NOMO-1 (cell line): ENCODE measurements at regions not wholly inside any gene's neighbourhood (a gene's known extent, or its start where the extent isn't known, plus 50 kb on each side); places are given as distances from the start of the nearest gene placed in this dataset.

Experiments
- DNase-seq, 2 experiments: peaks; one replicate each; lab custom pipeline; 2025; ENCODE audit not compliant: unreplicated experiment in 2 of 2; lab: John Stamatoyannopoulos, UW

DNA sequence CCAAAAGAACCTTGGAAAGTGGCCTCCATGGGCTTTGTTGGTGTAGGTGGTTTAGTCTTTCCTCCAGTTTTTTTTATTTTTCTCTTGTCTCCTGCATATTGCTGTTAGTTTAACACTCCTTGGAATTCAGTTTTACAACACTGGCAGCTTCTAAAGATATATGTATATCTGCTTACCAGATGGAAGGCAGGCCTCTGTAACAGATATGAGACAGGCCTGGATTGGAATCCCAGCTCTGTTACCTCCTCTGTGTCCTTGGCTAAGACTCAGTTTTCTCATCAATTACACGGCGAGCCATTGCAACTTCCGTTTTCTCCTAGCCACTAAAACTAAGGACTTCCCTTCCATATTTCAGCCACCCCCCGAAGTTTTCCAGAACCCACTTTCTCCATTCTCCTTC lies 133.4 kb upstream of the SMAD1 start:
- DNase-seq: no peak

DNA sequence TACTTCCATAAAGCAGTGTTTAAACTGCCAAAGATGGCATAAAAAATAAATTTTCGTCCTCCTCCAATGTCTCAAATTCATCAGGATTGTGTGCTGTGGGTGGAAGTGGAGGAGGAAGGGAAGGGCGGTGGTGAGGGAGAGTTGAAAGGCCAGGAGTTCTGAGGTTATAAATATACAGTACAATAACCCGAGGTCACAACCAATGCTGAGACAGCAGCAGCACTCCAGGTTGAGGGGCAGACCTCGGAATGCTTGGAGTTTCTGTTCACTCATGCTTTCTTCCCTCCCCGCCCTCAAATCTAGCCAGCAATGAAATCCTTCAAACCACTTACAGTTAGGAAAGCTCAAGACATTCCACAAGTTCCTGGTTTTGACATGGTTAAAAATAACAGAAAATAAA lies 134.0 kb upstream of the SMAD1 start:
- DNase-seq: no peak

DNA sequence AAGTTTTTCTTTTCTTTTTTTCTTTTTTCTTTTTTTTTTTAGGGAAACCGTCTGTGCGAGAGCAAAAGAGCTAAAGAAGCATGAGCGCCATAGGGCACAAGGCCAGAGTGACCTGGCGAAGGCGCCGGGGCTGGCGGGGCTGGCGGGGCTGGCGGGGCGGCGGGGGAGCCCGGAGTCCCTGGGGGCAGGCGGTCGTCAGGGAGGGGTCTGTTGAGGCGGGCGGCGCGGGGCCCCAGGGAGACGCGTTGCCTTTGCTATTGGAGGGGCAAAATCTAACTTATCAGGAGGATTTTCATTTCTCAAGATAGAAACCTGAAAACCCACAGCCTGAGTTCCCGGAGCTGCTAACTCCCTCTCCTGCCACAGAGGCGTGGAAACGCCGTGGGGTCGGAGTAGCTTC lies 135.6 kb upstream of the SMAD1 start:
- DNase-seq: no peak

DNA sequence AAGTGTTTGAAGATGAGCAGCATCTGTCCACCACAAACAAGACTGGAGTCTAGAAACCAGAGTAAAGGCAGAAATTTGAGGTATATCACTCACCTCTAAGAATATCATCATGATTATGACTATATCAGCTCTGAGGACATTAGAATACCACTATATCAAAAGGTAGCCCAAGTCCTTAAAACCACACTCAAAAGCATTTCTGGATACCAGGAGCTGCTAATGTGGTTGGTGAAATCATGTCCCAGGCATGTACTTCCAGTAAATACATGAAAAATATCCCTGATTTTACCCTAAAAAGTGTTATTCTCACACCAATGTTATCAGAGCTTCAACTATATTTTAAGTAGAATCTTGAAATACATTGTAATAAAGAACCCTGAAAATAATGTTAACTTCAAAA lies 136.3 kb upstream of the SMAD1 start:
- DNase-seq: no peak

DNA sequence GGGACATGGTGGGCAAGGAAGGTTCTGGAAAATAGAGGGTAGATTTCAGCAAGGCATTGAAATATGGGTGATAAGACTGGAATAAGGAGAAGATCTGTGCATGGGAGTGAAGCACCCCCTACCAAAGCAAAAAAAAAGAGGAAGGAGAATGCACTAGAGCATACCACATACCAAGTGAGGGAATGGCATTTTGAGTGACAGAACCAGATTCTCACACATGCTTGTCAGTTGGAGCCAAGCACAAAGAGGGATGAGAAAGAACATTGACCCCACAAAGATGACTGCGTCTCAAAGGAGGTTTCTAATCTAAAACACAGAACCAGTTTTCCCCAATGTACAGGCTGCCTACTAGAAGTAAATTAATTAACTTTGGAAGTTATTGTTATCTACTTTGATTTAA lies 140.3 kb upstream of the SMAD1 start:
- no peak for DNase-seq

DNA sequence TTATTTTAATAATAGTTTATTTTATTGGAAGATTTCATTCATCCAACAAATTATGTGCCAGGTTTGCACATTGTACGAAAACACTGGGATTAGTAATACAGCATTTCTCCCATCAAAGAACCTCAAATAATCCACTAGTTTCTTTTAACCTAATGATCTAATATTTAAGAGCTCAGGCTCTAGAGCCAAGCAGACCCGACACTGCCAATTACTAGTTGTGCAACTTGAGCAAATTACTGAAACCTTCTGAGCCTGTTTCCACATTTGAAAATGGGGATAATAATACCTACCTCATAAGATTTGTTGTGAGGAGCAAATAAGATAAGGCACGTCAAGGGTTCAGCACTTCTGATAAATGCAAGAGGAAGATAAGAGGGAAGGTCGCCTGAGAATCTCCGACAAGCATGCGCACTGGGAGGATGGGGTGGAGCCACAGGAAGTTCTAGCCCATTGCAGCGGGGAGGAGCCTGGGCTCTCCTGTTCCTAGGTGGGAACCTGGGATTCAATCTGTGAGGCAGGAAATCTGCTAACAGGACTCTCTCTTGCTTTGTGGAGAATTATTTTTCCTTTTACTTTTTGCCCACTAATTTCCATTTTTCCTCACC lies 141.5 kb upstream of the SMAD1 start:
- DNase-seq: no peak

DNA sequence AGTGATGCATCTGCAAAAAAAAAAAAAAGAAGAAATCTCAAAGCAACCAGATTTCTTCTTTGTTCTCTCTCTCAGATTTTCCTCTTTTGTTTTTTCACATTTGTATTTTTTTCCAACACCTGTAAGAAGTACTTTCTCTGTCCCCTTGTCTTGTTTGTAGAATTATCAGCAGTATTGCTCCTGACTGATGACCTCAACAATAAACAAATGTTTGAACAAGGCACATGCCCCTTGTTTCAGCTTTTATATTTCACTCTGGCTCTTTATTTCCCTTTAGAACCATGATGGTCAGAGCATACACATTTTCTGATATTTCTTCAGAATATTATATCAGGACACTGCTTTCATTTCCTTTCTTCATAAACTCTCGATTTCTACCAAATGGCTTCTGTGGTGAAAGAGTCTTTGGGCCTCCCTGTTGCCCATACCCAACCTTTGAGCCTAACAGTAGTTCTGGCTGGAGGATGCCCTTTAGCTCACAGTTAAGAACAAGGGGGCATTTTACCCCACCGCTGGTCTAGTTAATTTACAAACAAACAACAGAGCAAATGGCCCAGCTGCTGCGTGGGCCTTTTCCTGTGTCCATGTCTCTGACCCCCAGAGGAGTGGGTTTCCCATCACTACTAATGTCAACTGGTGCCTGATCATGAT lies 142.5 kb upstream of the SMAD1 start:
- DNase-seq: no peak

DNA sequence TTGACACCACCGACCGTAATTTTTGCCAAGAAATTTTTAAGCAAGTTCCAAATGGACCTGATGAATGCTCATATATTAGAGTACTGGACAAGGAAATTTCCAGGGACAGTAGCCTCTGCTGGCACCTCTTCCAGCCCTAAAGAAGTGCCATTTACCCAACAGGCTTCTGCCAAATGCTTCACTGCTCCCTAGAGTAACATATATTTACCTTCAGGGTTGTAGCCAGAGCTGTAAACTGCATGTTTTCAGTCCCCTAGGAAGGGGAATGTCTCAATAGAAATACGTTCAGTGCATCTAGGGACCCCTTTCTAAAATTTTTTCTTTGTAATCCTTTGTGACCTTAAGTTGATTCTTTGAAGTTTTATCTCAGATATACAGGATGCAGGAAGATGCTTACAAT lies 143.1 kb upstream of the SMAD1 start:
- DNase-seq: no peak

DNA sequence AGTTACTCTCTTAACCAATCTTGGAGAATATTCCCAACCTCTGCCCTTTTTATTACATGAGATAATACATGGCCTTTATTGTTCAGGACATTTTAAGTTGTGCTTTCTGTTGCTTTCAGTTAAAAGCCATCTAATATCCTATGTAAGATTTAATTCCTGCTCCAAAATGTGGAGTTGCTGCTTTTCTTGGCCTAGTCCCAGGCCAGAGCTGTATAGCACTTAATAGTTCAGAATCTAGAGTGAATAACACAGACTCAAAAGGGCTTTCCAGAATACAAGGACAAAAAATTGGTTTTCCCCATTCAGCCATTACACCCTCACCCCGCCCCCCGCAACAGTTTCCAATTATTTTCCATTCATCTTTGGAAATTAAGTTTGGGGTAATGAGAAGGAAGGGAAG lies 144.3 kb upstream of the SMAD1 start:
- DNase-seq: no peak

DNA sequence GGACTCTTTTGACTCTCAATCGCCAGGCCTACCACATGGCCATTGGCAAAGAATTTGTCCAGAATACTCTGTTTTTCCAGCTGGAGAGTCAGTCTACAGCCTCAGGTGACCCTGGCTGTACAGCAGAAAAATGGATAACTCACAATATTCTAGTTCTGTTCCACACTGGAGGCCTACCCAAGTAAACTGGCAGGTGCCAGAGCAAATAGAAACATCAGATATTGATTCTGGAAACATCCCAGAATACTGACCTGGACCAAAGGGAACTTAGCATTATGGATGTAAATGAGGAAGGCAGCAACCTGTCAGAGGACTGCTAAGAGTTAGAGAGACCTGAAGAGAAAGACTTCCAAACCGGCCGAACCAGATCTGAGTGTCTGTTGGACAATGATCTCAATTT lies 147.9 kb upstream of the SMAD1 start:
- no peak for DNase-seq

DNA sequence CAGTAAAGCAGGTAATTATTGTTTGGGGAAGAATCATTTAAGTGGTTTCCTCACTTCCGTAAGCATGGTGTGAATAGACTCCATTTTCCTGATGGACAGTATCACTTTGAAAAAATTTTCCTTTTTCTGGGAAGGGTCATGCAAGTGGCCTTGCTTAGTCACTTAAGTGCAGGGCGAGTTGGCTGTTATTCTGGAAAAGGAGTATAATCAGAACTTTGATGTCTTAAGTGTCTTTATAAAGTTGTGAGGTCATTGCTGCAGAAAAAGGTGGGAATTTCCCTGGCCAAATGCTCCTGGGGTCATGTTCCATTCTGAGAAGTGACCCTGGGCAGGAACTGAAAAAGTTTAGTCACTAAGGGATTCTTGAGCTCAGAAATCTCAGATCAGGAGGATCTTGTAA lies 146.1 kb upstream of the OTUD4 start:
- DNase-seq: no peak

DNA sequence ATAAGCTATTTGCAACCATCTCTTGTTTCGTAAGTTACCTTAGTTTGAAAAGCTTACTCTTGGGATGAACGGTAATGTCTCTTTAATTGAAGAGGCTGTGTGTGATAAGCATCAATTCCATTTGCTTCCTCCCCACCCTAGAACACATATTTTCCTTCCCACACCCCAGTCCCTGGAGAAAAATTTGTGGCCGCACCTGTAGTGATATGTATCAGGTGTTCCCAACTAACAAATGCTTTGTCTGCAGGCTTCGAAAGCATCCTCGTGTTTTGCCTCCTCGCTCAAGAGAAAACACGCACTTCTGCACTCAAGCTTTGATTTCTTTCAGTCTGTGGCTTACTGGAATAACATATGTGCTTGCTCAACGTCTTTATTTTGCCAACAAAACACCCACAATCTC lies 143.8 kb upstream of the OTUD4 start:
- no peak for DNase-seq

DNA sequence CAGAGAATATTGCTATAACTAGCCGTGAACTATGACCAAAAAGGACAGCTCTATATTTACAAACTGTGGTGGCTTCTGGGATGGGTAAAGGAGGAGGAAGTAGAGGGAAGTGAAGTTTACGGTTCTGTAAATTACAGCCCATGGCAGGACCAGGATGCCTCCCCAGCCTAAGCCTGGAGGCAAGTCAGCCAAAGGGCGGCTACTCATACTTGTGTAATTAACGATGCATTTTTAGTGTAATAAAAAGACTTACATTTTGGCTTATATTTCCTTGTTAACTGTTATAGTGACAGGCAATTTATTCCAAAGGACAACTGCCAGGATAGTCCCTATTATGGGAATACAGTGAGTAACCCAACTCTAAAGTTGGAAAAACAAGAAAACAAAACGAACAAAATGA lies 139.9 kb upstream of the OTUD4 start:
- DNase-seq: no peak

DNA sequence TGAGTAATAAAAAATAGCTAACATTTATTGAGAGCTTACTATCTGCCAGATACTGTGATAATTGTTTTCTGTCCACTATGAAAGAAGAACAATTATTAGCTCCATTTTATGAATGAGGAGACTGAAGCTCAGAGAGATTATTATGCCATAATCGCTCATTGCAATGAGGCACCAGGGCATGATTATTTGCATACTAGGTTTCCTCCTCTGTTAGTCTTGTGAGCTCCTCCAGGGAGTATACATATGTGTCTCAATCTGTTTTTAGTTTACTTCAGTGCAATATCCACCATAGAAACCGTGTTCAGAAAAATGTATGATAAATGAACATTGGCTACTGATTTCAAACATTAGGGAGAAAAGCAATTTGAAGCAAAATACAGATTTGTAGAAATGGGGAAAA lies 139.4 kb upstream of the OTUD4 start:
- DNase-seq: no peak

DNA sequence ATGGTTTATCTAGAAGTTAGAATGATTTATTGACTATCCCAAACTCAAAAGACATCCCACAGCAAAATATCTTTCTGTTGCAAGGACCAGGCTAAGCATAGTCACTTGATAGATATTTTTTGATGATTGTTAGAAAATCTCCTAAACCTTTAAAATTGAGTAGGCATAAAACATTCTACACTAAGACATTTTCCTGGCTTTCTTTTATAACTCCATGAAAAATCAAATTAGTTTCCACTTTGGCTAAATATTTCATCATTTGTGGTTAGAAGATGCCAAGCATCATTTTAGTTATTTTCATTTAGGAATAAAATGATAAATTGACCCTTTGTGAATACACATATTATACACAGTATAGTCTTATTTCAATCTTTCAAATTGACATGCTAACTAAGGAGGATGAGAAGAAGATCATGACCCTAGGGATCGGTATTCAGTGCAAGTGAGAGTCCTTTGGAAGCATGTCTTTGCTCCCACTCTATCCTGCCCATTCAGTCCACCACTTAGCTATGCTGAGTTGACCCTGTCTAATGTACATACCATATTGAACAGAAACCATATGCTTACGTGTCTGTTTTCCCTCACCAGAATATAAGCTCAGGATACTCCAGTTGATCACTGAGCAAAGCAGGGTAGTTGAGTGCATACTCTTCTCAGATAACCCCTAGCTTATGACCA lies 136.6 kb upstream of the OTUD4 start:
- no peak for DNase-seq

DNA sequence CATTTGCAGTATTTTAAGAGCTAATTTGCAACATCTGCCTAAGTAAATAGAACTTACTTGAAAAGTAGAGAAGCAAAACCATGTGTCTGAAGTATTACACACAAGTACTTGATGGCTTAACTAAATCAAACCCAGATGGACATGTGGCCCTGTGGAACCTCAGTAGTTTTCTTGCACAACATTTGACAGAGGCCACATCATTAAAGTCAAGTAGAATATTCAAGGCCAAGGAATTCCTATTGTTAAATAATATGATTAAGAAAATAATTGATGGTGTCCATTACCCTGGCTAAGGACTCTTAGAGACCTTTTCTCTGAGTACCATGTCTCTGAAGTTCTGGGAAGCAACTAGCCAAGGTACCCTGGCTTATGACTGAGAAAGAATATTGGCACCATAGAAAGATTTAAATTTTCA lies 135.4 kb upstream of the OTUD4 start:
- no peak for DNase-seq

DNA sequence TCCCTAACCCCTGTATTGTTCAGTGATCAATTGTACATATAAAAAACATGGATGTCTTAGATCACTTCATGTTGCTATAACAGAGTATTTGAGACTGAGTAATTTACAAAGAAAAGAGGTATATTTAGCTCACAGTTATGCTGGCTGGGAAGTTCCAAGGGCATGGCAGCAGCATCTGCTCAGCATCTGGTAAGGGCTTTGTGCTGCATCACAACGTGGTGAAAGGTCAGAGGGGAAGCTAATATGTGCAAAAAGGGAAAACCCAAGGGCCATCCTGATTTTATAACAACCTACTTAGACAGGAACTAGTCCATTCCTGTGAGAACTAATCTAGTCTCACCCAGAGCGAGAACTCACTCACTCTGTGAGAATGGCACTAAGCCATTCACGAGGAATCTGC lies 128.2 kb upstream of the OTUD4 start:
- DNase-seq: no peak

DNA sequence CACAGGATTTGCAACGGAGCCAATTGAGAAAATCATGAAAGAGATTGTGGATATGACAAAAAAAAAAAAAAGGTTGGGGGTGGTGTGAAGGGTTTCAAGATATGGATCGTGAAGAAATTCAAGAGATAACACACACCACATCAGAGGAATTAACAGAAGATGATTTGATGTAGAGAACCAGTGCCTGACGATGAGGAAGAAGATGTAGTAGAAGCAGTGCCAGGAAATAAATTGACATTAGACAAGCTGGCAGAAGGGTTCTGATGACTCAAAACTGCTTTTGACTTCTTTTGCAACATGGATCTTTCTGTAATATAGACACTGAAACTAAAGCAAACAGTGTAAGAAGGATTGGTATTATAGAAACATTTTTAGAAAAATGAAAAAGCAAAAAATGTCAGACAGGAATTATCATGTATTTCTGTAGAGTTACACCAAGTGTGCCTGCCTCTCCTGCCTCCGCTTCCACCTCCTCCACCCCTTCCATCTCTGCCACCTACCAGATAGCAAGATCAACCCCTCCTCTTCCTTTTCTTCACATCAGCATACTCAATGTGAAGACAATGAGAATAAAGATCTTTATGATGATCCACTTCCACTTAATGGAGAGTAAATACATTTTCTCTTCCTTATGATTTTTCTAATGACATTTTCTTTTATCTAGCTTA lies 127.5 kb upstream of the OTUD4 start:
- no peak for DNase-seq

DNA sequence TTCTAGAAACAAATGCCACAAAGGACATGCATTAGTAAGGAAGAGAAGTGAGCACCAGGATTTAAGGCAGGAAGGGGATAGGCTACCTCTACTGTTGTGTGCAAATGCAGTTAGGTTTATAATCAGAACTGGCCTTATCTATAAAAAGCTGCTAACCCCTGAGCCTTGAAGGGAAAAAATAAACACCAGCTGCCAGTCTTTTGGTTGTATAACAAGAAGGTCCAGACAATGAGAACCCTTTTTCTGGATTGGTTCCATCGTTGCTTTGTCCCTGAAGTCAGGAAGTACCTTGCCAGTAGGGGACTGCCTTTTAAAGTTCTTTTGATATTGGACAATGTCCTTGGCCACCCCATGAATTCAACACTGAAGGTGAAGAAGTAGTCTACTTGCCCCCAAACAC lies 126.7 kb upstream of the OTUD4 start:
- no peak for DNase-seq

DNA sequence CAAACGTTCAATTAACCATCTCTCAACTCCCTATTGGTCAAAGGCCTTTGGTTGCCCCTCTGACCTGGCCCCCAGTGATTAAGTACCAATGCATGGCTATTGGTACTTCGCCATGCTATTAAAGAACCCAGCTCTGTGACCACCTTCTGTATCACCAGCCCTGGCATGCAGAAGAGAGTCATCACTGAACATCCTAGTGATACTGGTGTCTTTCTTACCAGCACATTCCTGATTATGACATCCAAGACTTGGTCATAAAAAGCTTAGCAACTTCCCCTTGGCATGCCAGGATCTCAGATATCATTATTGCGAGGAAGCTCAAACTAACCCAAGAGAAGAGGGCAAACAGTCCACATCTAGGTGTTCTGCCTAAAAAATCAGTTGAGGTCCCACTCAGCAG lies 122.3 kb upstream of the OTUD4 start:
- DNase-seq: no peak

DNA sequence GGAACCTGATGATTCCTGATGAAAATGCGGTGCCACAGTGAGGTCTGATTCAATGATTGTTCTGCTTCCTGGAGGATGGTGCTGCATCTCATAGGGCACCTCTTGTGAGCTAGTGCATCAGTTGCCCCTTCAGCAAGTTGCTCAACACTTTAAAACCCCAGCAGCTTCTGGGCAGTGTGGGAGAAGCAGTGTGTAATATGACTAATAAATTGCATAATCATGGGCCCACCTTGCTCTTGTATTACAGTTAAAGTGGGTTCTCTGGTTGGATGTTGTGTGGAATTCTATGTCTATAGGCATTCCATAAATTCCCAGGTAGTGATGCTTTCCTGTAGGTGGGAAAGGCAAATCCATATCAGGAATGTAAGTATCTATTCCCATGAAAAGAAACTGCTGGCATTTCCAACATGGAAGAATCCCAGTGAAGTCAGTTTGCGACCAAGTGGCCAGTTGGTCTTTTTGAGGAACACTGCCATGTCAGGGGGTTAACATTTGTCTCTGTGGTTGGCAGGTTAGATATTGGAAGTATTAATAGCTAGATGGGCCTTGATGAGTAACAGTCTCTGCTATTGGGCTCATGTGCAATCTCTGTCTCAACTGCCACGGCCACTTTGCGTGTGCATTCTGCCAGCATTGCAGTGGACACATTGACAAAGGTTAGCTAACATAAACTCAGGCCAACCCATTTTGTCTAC lies 121.1 kb upstream of the OTUD4 start:
- DNase-seq: no peak
